Brain microvascular endothelial cell (primary cell): ENCODE measurements at regions not wholly inside any gene's neighbourhood (a gene's known extent, or its start where the extent isn't known, plus 50 kb on each side); places are given as distances from the start of the nearest gene placed in this dataset.
"Not testable (repeated sequence)": the region's sequence is repeated elsewhere in the genome, so short reads cannot be mapped to it uniquely, and the experiment has no call there.

Source experiments
- DNase-seq: peaks from one replicate; pipeline ENCODE4 v3.0.0-alpha.2; 2020
- H3K27ac ChIP-seq: fragments of 250-450 bp; sonication (Bioruptor Pico); 2 replicates; pipeline ENCODE4 v1.5.1; 2020; ENCODE audit warnings: mild to moderate bottlenecking, moderate library complexity
- H3K27me3 ChIP-seq: fragments of 250-450 bp; sonication (Bioruptor Pico); replicated peaks from 2 replicates; pipeline ENCODE4 v1.5.1; 2020; ENCODE audit warnings: mild to moderate bottlenecking
- H3K36me3 ChIP-seq: fragments of 250-450 bp; sonication (Bioruptor Pico); replicated peaks from 2 replicates; pipeline ENCODE4 v1.5.1; 2020; ENCODE audit warnings: mild to moderate bottlenecking
- H3K4me3 ChIP-seq: 2 replicates; pipeline ENCODE4 v1.5.1; 2011; ENCODE audit warnings: low read depth, mild to moderate bottlenecking, control low read depth, low read length, moderate library complexity
- in situ Hi-C: cut with HindIII; loops from 2 replicates; pipeline ENCODE4 v1.10.0; 2017; ENCODE audit warnings: low sequenced_read_pairs, low pct_ligation_motif_present

DNA sequence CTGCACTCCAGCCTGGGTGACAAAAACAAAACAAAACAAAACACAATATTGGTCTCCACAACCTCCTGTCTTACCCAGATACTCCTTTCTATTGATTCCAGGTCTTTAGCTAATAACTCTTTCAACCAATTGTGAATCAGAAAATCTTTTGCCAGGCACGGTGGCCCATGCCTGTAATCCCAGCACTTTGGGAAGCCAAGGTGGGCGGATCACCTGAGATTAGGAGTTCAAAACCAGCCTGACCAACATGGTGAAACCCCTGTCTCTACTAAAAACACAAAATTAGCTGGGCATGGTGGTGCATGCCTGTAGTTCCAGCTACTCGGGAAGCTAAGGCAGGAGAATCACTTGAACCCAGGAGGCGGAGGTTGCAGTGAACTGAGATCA lies 88.5 kb upstream of the METTL9 start:
- H3K27me3 ChIP-seq, H3K27ac ChIP-seq: not testable (repeated sequence)

DNA sequence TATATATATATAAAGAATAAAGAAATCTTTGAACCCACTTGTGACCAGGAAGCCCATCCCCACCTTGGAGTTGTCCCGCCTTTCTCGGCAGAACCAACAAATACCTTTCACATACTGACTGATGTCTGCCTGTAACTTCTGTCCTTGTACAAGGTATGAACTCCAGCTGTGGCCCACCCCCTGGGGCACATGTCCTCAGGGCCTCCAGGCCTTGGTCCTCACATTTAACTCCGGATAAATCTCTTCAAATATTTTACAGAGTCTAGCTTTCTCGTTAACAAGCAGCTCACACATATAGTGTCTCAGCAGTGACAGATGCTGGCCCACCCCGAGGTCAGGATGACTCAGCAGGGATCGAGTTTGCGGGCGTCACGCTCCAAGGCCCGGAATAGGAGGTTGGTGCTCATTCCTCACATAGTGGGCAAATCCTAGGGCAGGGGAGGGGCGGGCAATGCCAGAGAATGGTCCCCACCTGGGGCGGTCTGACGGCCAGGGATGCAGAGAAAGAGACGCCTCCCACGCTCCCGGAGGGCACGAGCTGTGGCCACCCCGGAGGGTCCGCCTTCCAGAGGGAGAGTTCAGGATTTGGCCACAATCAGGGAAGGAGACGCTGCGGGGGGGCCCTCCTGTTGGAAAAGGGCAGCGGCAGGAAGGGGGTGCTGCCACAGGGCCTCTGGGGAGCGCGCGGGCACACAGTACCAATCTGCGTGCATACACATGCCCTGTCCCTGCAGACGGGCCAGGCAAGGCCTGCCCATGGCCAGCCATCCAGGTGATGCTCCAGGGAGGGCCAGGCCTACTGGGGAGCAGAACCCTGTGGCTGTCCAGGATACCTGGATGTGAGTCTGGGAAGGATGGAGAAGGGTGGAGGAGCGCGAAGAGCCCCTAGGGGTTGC lies 87.8 kb upstream of the METTL9 start:
- DNase-seq = peak; percentile 91
- H3K4me3 ChIP-seq = not testable (repeated sequence)
- peak overlapping the region; percentile 46 for H3K27ac ChIP-seq

More for the DNA sequence above, 88.5 kb upstream of the METTL9 start:
- in situ Hi-C loops, DNase-seq, H3K4me3 ChIP-seq: not testable (repeated sequence)
- peaks cover 32% of the 10 kb centered on the region for H3K36me3 ChIP-seq

DNA sequence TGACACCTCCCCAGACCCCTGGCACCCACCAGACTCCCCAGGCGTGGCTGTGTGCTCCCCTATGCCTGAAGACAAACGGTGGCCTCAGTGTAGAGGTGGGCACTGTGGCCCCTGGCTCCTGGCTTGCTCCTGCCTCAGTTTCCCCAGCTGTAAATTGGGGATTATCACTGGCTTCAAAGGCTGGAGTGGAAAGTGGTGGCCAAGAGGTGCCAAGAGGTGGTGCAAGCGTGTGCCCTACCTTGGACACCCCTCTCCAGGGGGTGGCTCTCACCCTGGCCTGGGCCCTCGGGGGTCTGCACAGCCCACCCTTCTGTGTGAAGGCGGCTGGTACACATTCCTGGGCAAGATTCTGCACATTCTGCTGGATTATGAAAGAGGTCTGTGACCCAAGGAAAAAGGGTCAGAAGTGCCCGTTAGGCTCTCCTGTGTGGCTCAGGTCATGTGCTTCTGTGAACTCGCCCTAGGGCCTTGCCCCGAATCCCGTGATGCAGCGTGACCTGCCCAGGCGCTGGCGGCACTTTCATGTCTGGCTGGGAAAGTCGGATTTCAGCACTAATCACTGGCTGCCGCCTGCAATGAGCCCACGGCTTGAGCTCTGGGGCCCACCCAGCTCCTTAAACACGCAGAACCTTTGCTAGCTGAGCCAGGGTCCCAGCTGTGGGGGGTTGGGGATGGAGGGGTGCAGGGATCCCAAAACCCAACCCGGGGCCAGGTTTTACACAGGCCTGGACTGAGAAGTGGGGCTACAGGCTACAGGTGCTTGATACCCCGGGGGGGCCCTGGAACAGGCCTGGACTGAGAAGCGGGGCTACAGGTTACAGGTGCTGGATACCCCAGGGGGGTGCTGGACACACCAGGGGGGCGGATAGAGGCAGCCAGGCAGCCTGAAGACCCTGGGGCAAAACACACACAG lies 86.8 kb upstream of the METTL9 start:
- H3K4me3 ChIP-seq, H3K27me3 ChIP-seq, in situ Hi-C loops, H3K27ac ChIP-seq, DNase-seq: not testable (repeated sequence)
- H3K36me3 ChIP-seq = peaks cover 28% of the 10 kb centered on the region

More for the DNA sequence above, 87.8 kb upstream of the METTL9 start:
- H3K27me3 ChIP-seq, in situ Hi-C loops: not testable (repeated sequence)
- H3K36me3 ChIP-seq = peaks cover 32% of the 10 kb centered on the region

DNA sequence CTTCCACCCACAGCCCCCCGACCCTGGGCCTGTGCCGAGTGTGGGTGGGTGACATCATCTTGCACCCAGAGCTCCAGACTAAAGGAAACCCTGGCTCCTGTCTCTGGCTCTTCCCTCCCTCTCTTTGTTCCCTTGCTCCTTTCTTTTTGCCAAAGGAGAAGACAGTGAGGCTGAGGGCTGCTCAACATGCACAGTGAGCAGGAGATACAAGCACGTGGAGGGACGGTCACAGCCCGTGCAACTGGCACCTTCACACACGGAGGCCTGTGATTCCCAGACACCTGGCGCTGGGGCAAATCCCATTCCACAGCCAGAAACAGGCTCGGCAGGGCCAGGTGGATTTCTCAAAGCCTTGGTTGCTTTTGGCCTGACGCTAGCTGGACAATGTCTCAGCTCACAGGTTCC lies 86.0 kb upstream of the METTL9 start:
- in situ Hi-C loops, DNase-seq, H3K4me3 ChIP-seq, H3K27ac ChIP-seq, H3K27me3 ChIP-seq: not testable (repeated sequence)
- H3K36me3 ChIP-seq = peaks cover 29% of the 10 kb centered on the region

DNA sequence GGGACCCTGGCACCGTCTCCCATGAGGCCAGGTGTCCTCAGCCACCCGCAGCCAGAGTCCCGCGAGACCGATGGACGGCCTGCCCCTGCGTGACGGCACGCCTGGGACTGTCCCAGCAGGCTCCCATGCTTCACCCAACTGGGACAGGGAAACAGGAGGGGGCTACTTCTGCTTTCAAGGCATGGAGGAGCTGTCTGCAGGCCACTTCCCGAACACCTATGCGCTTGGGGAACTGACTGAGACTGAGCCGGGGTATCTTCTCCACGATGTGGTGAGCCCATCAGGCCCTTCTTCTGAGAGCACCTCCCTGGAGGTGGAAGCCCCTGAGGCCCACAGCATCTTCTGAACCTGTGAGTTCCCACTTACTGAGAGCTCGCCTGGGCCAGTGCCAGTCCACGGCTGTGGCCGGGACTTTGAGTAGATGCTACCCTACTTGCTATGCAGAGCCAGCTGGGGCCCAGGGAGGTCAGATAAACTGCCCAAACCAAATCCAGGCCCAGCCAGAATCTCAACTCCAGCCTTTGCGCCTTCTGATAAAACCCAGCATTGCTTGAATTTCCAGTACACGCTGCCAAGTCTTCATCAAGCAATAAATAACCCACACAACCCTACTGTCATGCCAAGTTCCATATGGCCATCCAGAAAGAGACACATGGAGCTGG lies 85.4 kb upstream of the METTL9 start:
- H3K4me3 ChIP-seq, H3K27ac ChIP-seq, in situ Hi-C loops, DNase-seq, H3K27me3 ChIP-seq: not testable (repeated sequence)
- peaks cover 26% of the 10 kb centered on the region for H3K36me3 ChIP-seq

DNA sequence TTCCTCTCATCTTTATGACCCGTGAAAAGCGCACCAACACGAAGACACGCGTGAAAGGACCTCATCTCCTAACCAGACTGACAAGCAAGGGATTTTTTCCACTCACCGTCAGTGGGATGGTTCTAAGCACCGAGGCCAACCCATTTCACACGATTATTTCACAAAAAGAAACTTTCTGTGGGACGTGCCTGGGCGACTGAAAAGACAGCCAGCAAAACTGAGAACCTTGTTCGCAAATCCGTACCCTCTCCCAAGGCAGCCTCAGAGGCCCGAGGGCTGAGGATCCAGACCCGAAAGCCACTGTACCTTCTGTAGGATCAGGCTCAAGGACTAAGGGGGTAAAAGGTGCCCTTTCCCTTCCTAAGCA lies 84.9 kb upstream of the METTL9 start:
- DNase-seq, H3K27ac ChIP-seq, H3K27me3 ChIP-seq, H3K4me3 ChIP-seq, in situ Hi-C loops: not testable (repeated sequence)
- H3K36me3 ChIP-seq = peaks cover 21% of the 10 kb centered on the region

DNA sequence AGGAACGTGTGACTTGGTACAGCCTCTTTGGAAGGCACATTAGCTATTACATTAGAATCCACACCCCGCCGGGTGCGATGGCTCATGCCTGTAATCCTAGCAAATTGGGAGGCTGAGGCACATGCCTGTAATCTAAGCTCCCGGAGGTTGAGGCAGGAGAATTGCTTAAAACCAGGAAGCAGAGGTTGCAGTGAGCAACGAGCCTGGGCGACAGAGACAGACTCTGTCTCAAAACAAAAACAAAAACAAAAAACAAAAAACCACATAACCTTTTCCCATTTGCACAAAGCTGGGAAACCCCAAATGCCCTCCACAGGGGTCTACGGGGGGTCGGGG lies 82.7 kb upstream of the METTL9 start:
- H3K27me3 ChIP-seq, H3K4me3 ChIP-seq, H3K27ac ChIP-seq, DNase-seq, in situ Hi-C loops: not testable (repeated sequence)
- H3K36me3 ChIP-seq = peaks cover 17% of the 10 kb centered on the region

DNA sequence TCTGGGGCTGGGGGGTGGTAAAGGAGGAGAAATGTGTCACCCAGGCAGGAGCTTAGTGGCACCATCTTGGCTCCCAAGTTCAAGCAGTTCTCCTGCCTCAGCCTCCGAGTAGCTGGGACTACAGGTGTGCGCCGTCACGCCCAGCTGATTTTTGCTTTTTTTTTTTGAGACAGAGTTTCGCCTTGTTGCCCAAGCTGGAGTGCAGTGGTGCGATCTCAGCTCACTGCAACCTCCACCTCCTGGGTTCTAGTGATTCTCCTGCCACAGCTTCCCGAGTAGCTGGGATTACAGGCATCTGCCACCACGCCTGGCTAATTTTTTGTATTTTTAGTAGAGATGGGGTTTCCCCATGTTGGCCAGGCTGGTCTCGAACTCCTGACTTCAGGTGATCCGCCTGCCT lies 82.1 kb upstream of the METTL9 start:
- Histone ChIP-seq H3K36me3 (peaks cover 13% of the 10 kb centered on the region), H3K27ac (peak overlapping the region; percentile 64), H3K4me3 (peak overlapping the region; percentile 29)
- DNase-seq, in situ Hi-C loops, H3K27me3 ChIP-seq: not testable (repeated sequence)

DNA sequence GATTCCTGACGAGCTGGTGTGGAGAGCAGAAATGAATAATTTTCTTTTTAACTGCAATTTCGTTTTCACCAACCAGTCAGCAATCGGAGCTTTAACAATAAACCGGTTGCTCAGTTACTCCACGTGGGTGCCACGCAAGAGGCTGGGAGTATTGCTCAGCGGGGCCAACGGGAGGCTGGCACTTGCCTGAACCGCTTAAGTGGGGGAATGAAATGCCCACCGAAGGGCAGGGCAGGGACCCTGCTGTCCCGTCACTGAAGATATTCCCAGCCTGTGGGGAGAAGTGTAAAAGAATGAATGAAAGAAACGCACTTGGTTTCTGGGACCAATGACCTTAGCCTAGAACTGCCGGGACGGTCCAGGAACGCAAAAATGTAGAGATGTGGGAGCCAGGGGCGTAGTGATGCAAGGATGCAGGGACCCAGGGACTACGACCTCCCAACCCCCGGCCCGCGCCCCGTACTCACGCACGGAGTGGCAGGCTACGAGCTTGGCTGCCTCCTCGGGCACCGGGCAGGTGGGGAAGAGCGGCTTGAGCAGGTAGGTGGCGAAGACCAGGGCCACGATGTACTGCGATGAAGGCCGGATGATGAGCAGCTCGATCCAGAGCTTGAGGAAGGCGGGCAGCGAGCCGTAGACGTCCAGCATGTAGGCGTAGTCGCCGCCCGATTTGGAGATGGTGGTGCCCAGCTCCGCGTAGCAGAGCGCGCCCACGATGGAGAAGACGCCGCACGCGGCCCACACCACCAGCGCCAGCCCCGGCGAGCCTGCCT lies 79.8 kb upstream of the METTL9 start:
- H3K27me3 ChIP-seq, in situ Hi-C loops, H3K36me3 ChIP-seq: not testable (repeated sequence)
- Histone ChIP-seq H3K4me3 (peak overlapping the region; percentile 76), H3K27ac (peak overlapping the region; percentile 96)
- peak; percentile 61 for DNase-seq

DNA sequence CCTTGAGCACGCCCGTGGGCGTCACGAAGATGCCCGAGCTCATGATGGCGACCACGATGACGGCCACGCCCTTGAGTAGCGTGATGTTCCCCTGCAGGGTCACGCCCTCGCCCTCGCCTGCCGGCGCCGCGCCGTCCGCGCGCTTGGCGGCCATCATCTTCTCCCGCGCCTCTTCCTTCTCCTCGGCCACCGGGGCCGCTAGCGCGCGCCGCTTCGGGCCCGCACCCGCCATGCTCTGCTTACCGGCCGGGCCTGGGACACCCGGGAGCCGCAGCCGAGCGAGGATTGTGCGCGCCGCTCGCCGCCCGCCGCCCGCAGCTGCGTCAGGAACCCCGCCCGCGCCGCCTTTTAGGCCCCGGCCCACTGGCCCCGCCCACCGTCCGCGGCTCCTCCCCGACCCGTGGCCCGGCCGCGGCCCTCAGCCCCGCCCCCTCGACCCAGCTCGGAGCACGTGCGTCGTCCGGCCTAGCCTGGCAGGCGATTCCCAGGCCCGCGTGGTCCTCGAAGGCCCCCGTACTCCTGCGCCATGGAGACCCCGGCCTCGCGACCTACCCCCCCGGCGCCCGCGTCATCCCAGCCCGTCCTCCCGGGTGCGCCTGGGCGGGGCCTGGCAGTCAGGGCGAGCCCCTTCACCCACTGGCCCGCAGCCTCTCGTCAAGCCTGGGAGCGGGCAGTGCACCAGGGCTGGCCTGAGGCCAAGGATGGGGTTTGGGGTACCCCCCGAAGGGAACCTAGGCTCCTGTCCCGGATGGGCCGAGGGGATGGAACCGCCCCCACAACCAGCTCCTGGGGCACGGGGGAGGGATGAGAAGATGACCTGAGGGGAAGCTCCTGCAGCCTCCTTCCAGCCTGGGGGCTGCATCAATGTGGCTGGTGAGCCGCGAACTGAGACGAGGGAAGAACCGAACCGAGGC lies 79.0 kb upstream of the METTL9 start:
- H3K27me3 ChIP-seq, H3K36me3 ChIP-seq, in situ Hi-C loops: not testable (repeated sequence)
- Histone ChIP-seq H3K4me3 (peak overlapping the region; percentile 76), H3K27ac (peak overlapping the region; percentile 96)
- DNase-seq = peak; percentile 88

DNA sequence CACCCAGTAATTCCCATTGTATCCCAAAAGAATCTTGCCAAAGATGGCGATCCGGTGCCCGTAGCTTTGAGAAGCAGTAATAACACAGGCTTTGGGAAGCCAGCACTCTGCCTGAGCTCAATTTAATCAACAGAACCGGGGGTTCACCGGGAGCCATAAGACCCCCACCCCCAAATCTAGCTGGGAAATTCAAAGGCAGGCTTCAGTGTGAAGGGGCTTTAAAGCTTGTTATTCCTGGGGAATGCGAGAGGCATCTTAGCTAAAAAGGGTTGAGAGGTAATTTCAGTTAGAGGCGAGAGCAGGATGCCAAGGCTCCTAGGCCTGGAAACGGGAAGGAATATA lies 78.4 kb upstream of the METTL9 start:
- in situ Hi-C loops, H3K27me3 ChIP-seq, H3K36me3 ChIP-seq, DNase-seq, H3K4me3 ChIP-seq: not testable (repeated sequence)
- H3K27ac ChIP-seq = peak overlapping the region; percentile 84
